GM23248 (cell line): ENCODE measurements at regions not wholly inside any gene's neighbourhood (a gene's known extent, or its start where the extent isn't known, plus 50 kb on each side); places are given as distances from the start of the nearest gene placed in this dataset.

Experiments used
- EZH2 ChIP-seq: fragments of 200-600 bp; sonication (generic); IDR thresholded peaks from 2 replicates; pipeline ENCODE4 v1.6.1; 2018; ENCODE audit warnings: antibody characterized with exemption, mild to moderate bottlenecking; ENCODE audit not compliant: insufficient read depth, poor library complexity, severe bottlenecking
- EZH2phosphoT487 ChIP-seq: fragments of 200-600 bp; sonication (generic); IDR thresholded peaks from 2 replicates; pipeline ENCODE4 v1.6.1; 2018; ENCODE audit warnings: antibody characterized with exemption, moderate library complexity, mild to moderate bottlenecking, low read depth; ENCODE audit not compliant: insufficient read depth

GRCh38 chr5:68591850-68592249 is 376.3 kb downstream of the PIK3R1 start:
- TF ChIP-seq EZH2 (no peak), EZH2phosphoT487 (no peak)
